Activated CD4-positive, alpha-beta T cell treated with anti-CD3 and anti-CD28 coated beads, Interleukin-2, amount 10 ng/mL, durations not matched to agents 7 days and 5 days (primary cell): ENCODE measurements at regions not wholly inside any gene's neighbourhood (a gene's known extent, or its start where the extent isn't known, plus 50 kb on each side); places are given as distances from the start of the nearest gene placed in this dataset.
"Not testable (repeated sequence)": the region's sequence is repeated elsewhere in the genome, so short reads cannot be mapped to it uniquely, and the experiment has no call there.

Experiments
- CTCF ChIA-PET: fragments of 350-600 bp; sonication (Branson Sonifier 250); formaldehyde crosslinking; loops from one replicate; lab custom pipeline; 2021; ENCODE audit warnings: antibody characterized with exemption; lab: Charles Lee
- POLR2A ChIA-PET: fragments of 350-600 bp; sonication (Branson Sonifier 250); formaldehyde crosslinking; loops from one replicate; lab custom pipeline; 2021; ENCODE audit warnings: antibody characterized with exemption; lab: Charles Lee
- DNase-seq: peaks from one replicate; pipeline ENCODE4 v3.0.0-alpha.2; 2020
- H3K27ac Mint-ChIP-seq: one replicate; pipeline ENCODE4 v1.8.0; 2021; ENCODE audit warnings: mild to moderate bottlenecking, moderate library complexity, mixed read lengths
- H3K27me3 Mint-ChIP-seq: one replicate; pipeline ENCODE4 v1.8.0; 2021; ENCODE audit warnings: mixed read lengths
- H3K36me3 Mint-ChIP-seq: one replicate; pipeline ENCODE4 v1.8.0; 2021; ENCODE audit warnings: low read depth, mixed read lengths
- H3K4me1 Mint-ChIP-seq: one replicate; pipeline ENCODE4 v1.8.0; 2021; ENCODE audit warnings: mixed read lengths
- H3K4me3 Mint-ChIP-seq: one replicate; pipeline ENCODE4 v1.8.0; 2021; ENCODE audit warnings: mild to moderate bottlenecking, moderate library complexity, mixed read lengths
- H3K9me3 Mint-ChIP-seq: one replicate; pipeline ENCODE4 v1.8.0; 2021; ENCODE audit warnings: mixed read lengths

- Mint-ChIP-seq H3K9me3 (peaks cover 3% of the 10 kb centered on the region), H3K36me3 (no peaks in the 10 kb centered on the region), H3K27ac (no peak overlapping the region), H3K4me1 (no peaks in the 10 kb centered on the region), H3K4me3 (no peak overlapping the region), H3K27me3 (peaks cover 34% of the 10 kb centered on the region)
- CTCF ChIA-PET, result no interaction called here
- POLR2A ChIA-PET, result no interaction called here
- no peak for DNase-seq
Observed at GRCh38 chr7:8314566-8314965, 52.6 kb upstream of the ICA1 start.

- Mint-ChIP-seq H3K9me3 (no peaks in the 10 kb centered on the region), H3K27ac (no peak overlapping the region), H3K36me3 (no peaks in the 10 kb centered on the region), H3K4me1 (no peaks in the 10 kb centered on the region), H3K27me3 (peaks cover 17% of the 10 kb centered on the region), H3K4me3 (no peak overlapping the region)
- DNase-seq, result no peak
- ChIA-PET POLR2A (no interaction called here), CTCF (interaction anchor here (0.6 kb wide), 1 partner anchor 1410 kb away, joined by 3 read pairs; no protein-coding TSS in a partner anchor)
Observed at GRCh38 chr7:8319115-8319514, 57.1 kb upstream of the ICA1 start.

GRCh38 chr7:8320174-8320573 is 58.2 kb upstream of the ICA1 start:
- Mint-ChIP-seq H3K27me3 (peaks cover 15% of the 10 kb centered on the region), H3K36me3 (no peaks in the 10 kb centered on the region), H3K27ac (no peak overlapping the region), H3K4me1 (no peaks in the 10 kb centered on the region), H3K4me3 (no peak overlapping the region), H3K9me3 (no peaks in the 10 kb centered on the region)
- ChIA-PET POLR2A (no interaction called here), CTCF (no interaction called here)
- no peak for DNase-seq

- Mint-ChIP-seq H3K27ac (no peak overlapping the region), H3K4me3 (no peak overlapping the region), H3K36me3 (no peaks in the 10 kb centered on the region), H3K9me3 (no peaks in the 10 kb centered on the region), H3K27me3 (peaks cover 14% of the 10 kb centered on the region), H3K4me1 (no peaks in the 10 kb centered on the region)
- DNase-seq, result no peak
- ChIA-PET CTCF (no interaction called here), POLR2A (no interaction called here)
Observed at GRCh38 chr7:8321312-8321711, 59.3 kb upstream of the ICA1 start.

GRCh38 chr7:8322667-8323066 is 60.7 kb upstream of the ICA1 start:
- H3K9me3 Mint-ChIP-seq, result no peaks in the 10 kb centered on the region
- ChIA-PET CTCF (no interaction called here), POLR2A (no interaction called here)
- no peaks in the 10 kb centered on the region for H3K36me3 Mint-ChIP-seq
- H3K4me1 Mint-ChIP-seq, result no peaks in the 10 kb centered on the region
- no peak overlapping the region for H3K27ac Mint-ChIP-seq
- no peak for DNase-seq
- H3K27me3 Mint-ChIP-seq, result peaks cover 19% of the 10 kb centered on the region
- H3K4me3 Mint-ChIP-seq, result no peak overlapping the region

GRCh38 chr7:8325067-8325466 is 63.1 kb upstream of the ICA1 start:
- Mint-ChIP-seq H3K36me3 (no peaks in the 10 kb centered on the region), H3K4me3 (no peak overlapping the region), H3K27ac (no peak overlapping the region), H3K9me3 (no peaks in the 10 kb centered on the region), H3K27me3 (peaks cover 22% of the 10 kb centered on the region), H3K4me1 (no peaks in the 10 kb centered on the region)
- ChIA-PET CTCF (no interaction called here), POLR2A (no interaction called here)
- DNase-seq, result no peak

GRCh38 chr7:8327199-8327598 is 65.2 kb upstream of the ICA1 start:
- ChIA-PET POLR2A (no interaction called here), CTCF (no interaction called here)
- no peak for DNase-seq
- no peaks in the 10 kb centered on the region for H3K36me3 Mint-ChIP-seq
- H3K27ac Mint-ChIP-seq, result no peak overlapping the region
- H3K9me3 Mint-ChIP-seq, result no peaks in the 10 kb centered on the region
- no peaks in the 10 kb centered on the region for H3K4me1 Mint-ChIP-seq
- H3K27me3 Mint-ChIP-seq, result peaks cover 27% of the 10 kb centered on the region
- no peak overlapping the region for H3K4me3 Mint-ChIP-seq

GRCh38 chr7:8338206-8338605 is 76.2 kb upstream of the ICA1 start:
- Mint-ChIP-seq H3K27me3 (peaks cover 2% of the 10 kb centered on the region), H3K4me1 (no peaks in the 10 kb centered on the region), H3K27ac (no peak overlapping the region), H3K36me3 (no peaks in the 10 kb centered on the region), H3K9me3 (no peaks in the 10 kb centered on the region), H3K4me3 (no peak overlapping the region)
- CTCF ChIA-PET, result interaction anchor here (1.0 kb wide), 1 partner anchor 41 kb away, joined by 3 read pairs; no protein-coding TSS in a partner anchor
- no peak for DNase-seq
- POLR2A ChIA-PET, result no interaction called here

GRCh38 chr7:8343556-8343955 is 81.6 kb upstream of the ICA1 start:
- POLR2A ChIA-PET, result no interaction called here
- Mint-ChIP-seq H3K4me3 (no peak overlapping the region), H3K9me3 (no peaks in the 10 kb centered on the region), H3K27ac (no peak overlapping the region), H3K36me3 (no peaks in the 10 kb centered on the region), H3K4me1 (no peaks in the 10 kb centered on the region), H3K27me3 (no peaks in the 10 kb centered on the region)
- CTCF ChIA-PET, result interaction anchor here (1.0 kb wide), 1 partner anchor 20 kb away, joined by 3 read pairs; no protein-coding TSS in a partner anchor
- no peak for DNase-seq

GRCh38 chr7:8347395-8347794 is 85.4 kb upstream of the ICA1 start:
- H3K9me3 Mint-ChIP-seq, H3K36me3 Mint-ChIP-seq, DNase-seq, CTCF ChIA-PET, H3K4me3 Mint-ChIP-seq, H3K4me1 Mint-ChIP-seq, H3K27me3 Mint-ChIP-seq, H3K27ac Mint-ChIP-seq, POLR2A ChIA-PET: not testable (repeated sequence)

GRCh38 chr7:8351654-8352053 is 81.8 kb upstream of the NXPH1 start:
- H3K36me3 Mint-ChIP-seq, H3K4me1 Mint-ChIP-seq, H3K27ac Mint-ChIP-seq, CTCF ChIA-PET, DNase-seq, H3K4me3 Mint-ChIP-seq, H3K27me3 Mint-ChIP-seq, POLR2A ChIA-PET, H3K9me3 Mint-ChIP-seq: not testable (repeated sequence)

- CTCF ChIA-PET, result no interaction called here
- Mint-ChIP-seq H3K36me3 (no peaks in the 10 kb centered on the region), H3K4me1 (no peaks in the 10 kb centered on the region), H3K9me3 (no peaks in the 10 kb centered on the region), H3K27me3 (peaks cover 1% of the 10 kb centered on the region), H3K4me3 (no peak overlapping the region), H3K27ac (no peak overlapping the region)
- no peak for DNase-seq
- POLR2A ChIA-PET, result no interaction called here
Observed at GRCh38 chr7:8353991-8354390, 79.4 kb upstream of the NXPH1 start.

GRCh38 chr7:8354503-8354902 is 78.9 kb upstream of the NXPH1 start:
- H3K4me1 Mint-ChIP-seq, result no peaks in the 10 kb centered on the region
- CTCF ChIA-PET, result no interaction called here
- POLR2A ChIA-PET, result no interaction called here
- H3K27ac Mint-ChIP-seq, result no peak overlapping the region
- H3K36me3 Mint-ChIP-seq, result no peaks in the 10 kb centered on the region
- H3K27me3 Mint-ChIP-seq, result peaks cover 1% of the 10 kb centered on the region
- peaks cover 2% of the 10 kb centered on the region for H3K9me3 Mint-ChIP-seq
- DNase-seq, result no peak
- H3K4me3 Mint-ChIP-seq, result no peak overlapping the region

- Mint-ChIP-seq H3K4me1 (no peaks in the 10 kb centered on the region), H3K27me3 (peaks cover 4% of the 10 kb centered on the region), H3K4me3 (no peak overlapping the region), H3K27ac (no peak overlapping the region), H3K36me3 (no peaks in the 10 kb centered on the region), H3K9me3 (peaks cover 2% of the 10 kb centered on the region)
- ChIA-PET POLR2A (no interaction called here), CTCF (no interaction called here)
- DNase-seq, result no peak
Observed at GRCh38 chr7:8356071-8356470, 77.3 kb upstream of the NXPH1 start.
